Smooth muscle cell (in vitro differentiated cells): ENCODE measurements at regions not wholly inside any gene's neighbourhood (a gene's known extent, or its start where the extent isn't known, plus 50 kb on each side); places are given as distances from the start of the nearest gene placed in this dataset.

Experiments used
- DNase-seq: peaks from one replicate; lab custom pipeline; 2025; ENCODE audit not compliant: unreplicated experiment; lab: John Stamatoyannopoulos, UW
- H2AFZ ChIP-seq: fragments of 200-600 bp; sonication (generic); 2 replicates; pipeline ENCODE4 v1.6.0; 2016; ENCODE audit warnings: antibody characterized with exemption, low read depth, mild to moderate bottlenecking
- H3F3A ChIP-seq: fragments of 200-600 bp; sonication (generic); 2 replicates; pipeline ENCODE4 v1.6.0; 2017; ENCODE audit warnings: antibody characterized with exemption, low read depth
- H3K27ac ChIP-seq: fragments of 200-600 bp; sonication (generic); 2 replicates; pipeline ENCODE4 v1.5.1; 2016; ENCODE audit warnings: low read depth, mild to moderate bottlenecking
- H3K27me3 ChIP-seq: fragments of 200-600 bp; sonication (generic); 2 replicates; pipeline ENCODE4 v1.6.1; 2016; ENCODE audit warnings: low read depth, mild to moderate bottlenecking
- H3K36me3 ChIP-seq: fragments of 200-600 bp; sonication (generic); 2 replicates; pipeline ENCODE4 v1.5.1; 2016; ENCODE audit warnings: low read depth
- H3K4me1 ChIP-seq: fragments of 200-600 bp; sonication (generic); 2 replicates; pipeline ENCODE4 v1.5.1; 2016; ENCODE audit warnings: low read depth
- H3K4me2 ChIP-seq: fragments of 200-600 bp; sonication (generic); 2 replicates; pipeline ENCODE4 v1.6.0; 2016; ENCODE audit warnings: mild to moderate bottlenecking
- H3K4me3 ChIP-seq: fragments of 200-600 bp; sonication (generic); 2 replicates; pipeline ENCODE4 v1.5.1; 2016; ENCODE audit warnings: mild to moderate bottlenecking
- H3K79me2 ChIP-seq: fragments of 200-600 bp; sonication (generic); 2 replicates; pipeline ENCODE4 v1.6.0; 2016; ENCODE audit warnings: low read depth, mild to moderate bottlenecking
- H3K9ac ChIP-seq: fragments of 200-600 bp; sonication (generic); 2 replicates; pipeline ENCODE4 v1.6.0; 2016; ENCODE audit warnings: low read depth
- H3K9me3 ChIP-seq: fragments of 200-600 bp; sonication (generic); replicated peaks from 2 replicates; pipeline ENCODE4 v1.5.1; 2016; ENCODE audit warnings: low read depth
- H4K20me1 ChIP-seq: fragments of 200-600 bp; sonication (generic); 2 replicates; pipeline ENCODE4 v1.6.0; 2016; ENCODE audit warnings: low read depth
- WGBS: methylation state at CpG from one replicate; pipeline ENCODE4 v1.1.7; 2016; ENCODE audit warnings: low lambda C conversion rate; 5-methylcytosine and 5-hydroxymethylcytosine counted together
- TF ChIP-seq, protein P1 (sequence below): fragments of 200-600 bp; sonication (generic); IDR thresholded peaks from 2 replicates; pipeline ENCODE4 v1.5.1; 2017; ENCODE audit warnings: borderline replicate concordance, mild to moderate bottlenecking, antibody characterized with exemption; ENCODE audit not compliant: insufficient read depth, poor library complexity, severe bottlenecking

- TF ChIP-seq, protein P1, sequence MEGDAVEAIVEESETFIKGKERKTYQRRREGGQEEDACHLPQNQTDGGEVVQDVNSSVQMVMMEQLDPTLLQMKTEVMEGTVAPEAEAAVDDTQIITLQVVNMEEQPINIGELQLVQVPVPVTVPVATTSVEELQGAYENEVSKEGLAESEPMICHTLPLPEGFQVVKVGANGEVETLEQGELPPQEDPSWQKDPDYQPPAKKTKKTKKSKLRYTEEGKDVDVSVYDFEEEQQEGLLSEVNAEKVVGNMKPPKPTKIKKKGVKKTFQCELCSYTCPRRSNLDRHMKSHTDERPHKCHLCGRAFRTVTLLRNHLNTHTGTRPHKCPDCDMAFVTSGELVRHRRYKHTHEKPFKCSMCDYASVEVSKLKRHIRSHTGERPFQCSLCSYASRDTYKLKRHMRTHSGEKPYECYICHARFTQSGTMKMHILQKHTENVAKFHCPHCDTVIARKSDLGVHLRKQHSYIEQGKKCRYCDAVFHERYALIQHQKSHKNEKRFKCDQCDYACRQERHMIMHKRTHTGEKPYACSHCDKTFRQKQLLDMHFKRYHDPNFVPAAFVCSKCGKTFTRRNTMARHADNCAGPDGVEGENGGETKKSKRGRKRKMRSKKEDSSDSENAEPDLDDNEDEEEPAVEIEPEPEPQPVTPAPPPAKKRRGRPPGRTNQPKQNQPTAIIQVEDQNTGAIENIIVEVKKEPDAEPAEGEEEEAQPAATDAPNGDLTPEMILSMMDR, result no peak
- Histone ChIP-seq H4K20me1 (no peaks in the 10 kb centered on the region), H3K27me3 (no peaks in the 10 kb centered on the region), H3F3A (no peaks in the 10 kb centered on the region), H3K36me3 (no peaks in the 10 kb centered on the region), H3K9ac (no peak overlapping the region), H3K27ac (no peak overlapping the region), H3K4me3 (no peak overlapping the region), H3K9me3 (no peaks in the 10 kb centered on the region), H3K79me2 (no peaks in the 10 kb centered on the region), H3K4me1 (no peaks in the 10 kb centered on the region), H3K4me2 (no peak overlapping the region), H2AFZ (no peak overlapping the region)
- 93% methylated on average over 8 of the region's 8 CpGs for WGBS
- no peak for DNase-seq
Observed at GRCh38 chr4:152224223-152224622, 311.7 kb downstream of the FBXW7 start.

- Histone ChIP-seq H2AFZ (no peak overlapping the region), H3K4me3 (no peak overlapping the region), H3K9me3 (no peaks in the 10 kb centered on the region), H3K4me1 (no peaks in the 10 kb centered on the region), H3K27me3 (no peaks in the 10 kb centered on the region), H3F3A (no peaks in the 10 kb centered on the region), H3K27ac (no peak overlapping the region), H4K20me1 (no peaks in the 10 kb centered on the region), H3K79me2 (no peaks in the 10 kb centered on the region), H3K9ac (no peak overlapping the region), H3K4me2 (no peak overlapping the region), H3K36me3 (no peaks in the 10 kb centered on the region)
- WGBS, result 91% methylated on average over 4 of the region's 4 CpGs
- no peak for DNase-seq
- TF ChIP-seq, protein P1, result no peak
Observed at GRCh38 chr4:152223600-152223999, 312.3 kb downstream of the FBXW7 start.

DNA sequence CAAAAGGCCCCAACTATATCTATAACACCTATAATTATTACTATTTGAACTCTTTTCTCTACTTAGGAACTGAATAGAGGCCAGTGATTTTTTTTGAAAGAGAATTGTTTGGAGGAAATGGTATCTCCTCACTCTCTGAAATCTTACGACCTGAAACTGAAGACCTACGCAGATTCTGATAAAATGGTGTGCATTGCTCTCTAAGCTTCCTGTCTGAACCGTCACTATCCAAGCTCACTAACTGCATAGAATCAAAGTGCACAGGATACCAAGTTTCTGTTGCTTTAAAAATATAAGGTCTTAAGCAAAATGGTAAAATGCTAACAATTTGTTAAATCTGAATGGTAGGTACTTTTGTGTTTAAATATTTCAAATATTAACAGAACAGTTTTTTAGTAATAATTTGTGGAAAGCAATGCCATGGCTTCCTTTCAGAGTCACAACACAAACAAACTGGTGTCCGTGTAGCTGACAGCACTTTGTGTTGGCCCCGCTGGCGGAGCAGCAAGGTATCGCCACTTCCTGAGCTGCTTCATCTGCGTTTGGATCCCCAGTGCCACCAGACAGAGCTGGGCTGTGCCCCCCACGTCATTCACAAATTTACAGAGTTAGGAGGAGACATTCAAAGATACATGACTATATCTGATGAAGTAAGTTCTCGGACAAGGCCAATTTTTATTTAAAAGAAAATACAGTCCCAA lies 313.9 kb downstream of the FBXW7 start:
- H4K20me1 ChIP-seq, result no peaks in the 10 kb centered on the region
- no peak for DNase-seq
- H3K9ac ChIP-seq, result no peak overlapping the region
- no peaks in the 10 kb centered on the region for H3K4me1 ChIP-seq
- TF ChIP-seq, protein P1, result no peak
- no peaks in the 10 kb centered on the region for H3F3A ChIP-seq
- 92% methylated on average over 10 of the region's 10 CpGs for WGBS
- no peak overlapping the region for H3K27ac ChIP-seq
- no peaks in the 10 kb centered on the region for H3K27me3 ChIP-seq
- no peak overlapping the region for H2AFZ ChIP-seq
- no peaks in the 10 kb centered on the region for H3K36me3 ChIP-seq
- H3K9me3 ChIP-seq, result no peaks in the 10 kb centered on the region
- H3K4me3 ChIP-seq, result no peak overlapping the region
- H3K79me2 ChIP-seq, result no peaks in the 10 kb centered on the region
- no peak overlapping the region for H3K4me2 ChIP-seq

- Histone ChIP-seq H3K4me2 (no peak overlapping the region), H3K27ac (no peak overlapping the region), H3K27me3 (no peaks in the 10 kb centered on the region), H3K9ac (no peak overlapping the region), H4K20me1 (no peaks in the 10 kb centered on the region), H3K4me1 (no peaks in the 10 kb centered on the region), H3K9me3 (no peaks in the 10 kb centered on the region), H3K36me3 (no peaks in the 10 kb centered on the region), H3K4me3 (no peak overlapping the region), H3K79me2 (no peaks in the 10 kb centered on the region), H2AFZ (no peak overlapping the region), H3F3A (no peaks in the 10 kb centered on the region)
- no peak for DNase-seq
- WGBS, result 38% methylated on average over 2 of the region's 2 CpGs
- TF ChIP-seq, protein P1, result no peak
Observed at GRCh38 chr4:152220201-152220666, 315.7 kb downstream of the FBXW7 start.
